ENCODE measurements at regions not wholly inside any gene's neighbourhood (a gene's known extent, or its start where the extent isn't known, plus 50 kb on each side); places are given as distances from the start of the nearest gene placed in this dataset.

GRCh38 chr14:98893675-98894074, 378.3 kb downstream of the BCL11B start:
- no peak for DNase-seq (ENCODE audit: low spot score)
- TF ChIP-seq CTCF (IDR thresholded peaks at IDR 0.05; ENCODE audit: borderline replicate concordance, control extremely low read depth, extremely low read depth, insufficient read depth, missing control alignments): no peak
- in situ Hi-C loops (cut with MboI; ENCODE audit: low sequenced_read_pairs, unreplicated experiment): no loop called here

GRCh38 chr14:98894600-98894999, 377.4 kb downstream of the BCL11B start:
- in situ Hi-C loops (cut with MboI; ENCODE audit: low sequenced_read_pairs, unreplicated experiment): no loop called here
- DNase-seq (ENCODE audit: low spot score): no peak
- TF ChIP-seq CTCF (IDR thresholded peaks at IDR 0.05; ENCODE audit: borderline replicate concordance, control extremely low read depth, extremely low read depth, insufficient read depth, missing control alignments): no peak

- DNase-seq (ENCODE audit: low spot score): no peak
- in situ Hi-C loops (cut with MboI; ENCODE audit: low sequenced_read_pairs, unreplicated experiment): no loop called here
- TF ChIP-seq CTCF (IDR thresholded peaks at IDR 0.05; ENCODE audit: borderline replicate concordance, control extremely low read depth, extremely low read depth, insufficient read depth, missing control alignments): no peak
Observed at GRCh38 chr14:98896449-98896848, 375.5 kb downstream of the BCL11B start.

- no peak for TF ChIP-seq CTCF (IDR thresholded peaks at IDR 0.05; ENCODE audit: borderline replicate concordance, control extremely low read depth, extremely low read depth, insufficient read depth, missing control alignments)
- DNase-seq (ENCODE audit: low spot score): no peak
- in situ Hi-C loops (cut with MboI; ENCODE audit: low sequenced_read_pairs, unreplicated experiment): no loop called here
Observed at GRCh38 chr14:98897605-98898309, 374.2 kb downstream of the BCL11B start.

GRCh38 chr14:98899441-98899840, 372.6 kb downstream of the BCL11B start:
- TF ChIP-seq CTCF (IDR thresholded peaks at IDR 0.05; ENCODE audit: borderline replicate concordance, control extremely low read depth, extremely low read depth, insufficient read depth, missing control alignments): no peak
- in situ Hi-C loops (cut with MboI; ENCODE audit: low sequenced_read_pairs, unreplicated experiment): no loop called here
- DNase-seq (ENCODE audit: low spot score): no peak

GRCh38 chr14:98900236-98900635, 371.8 kb downstream of the BCL11B start:
- TF ChIP-seq CTCF (IDR thresholded peaks at IDR 0.05; ENCODE audit: borderline replicate concordance, control extremely low read depth, extremely low read depth, insufficient read depth, missing control alignments): no peak
- in situ Hi-C loops (cut with MboI; ENCODE audit: low sequenced_read_pairs, unreplicated experiment): no loop called here
- DNase-seq (ENCODE audit: low spot score): no peak
